ENCODE measurements at regions not wholly inside any gene's neighbourhood (a gene's known extent, or its start where the extent isn't known, plus 50 kb on each side); places are given as distances from the start of the nearest gene placed in this dataset.

DNA sequence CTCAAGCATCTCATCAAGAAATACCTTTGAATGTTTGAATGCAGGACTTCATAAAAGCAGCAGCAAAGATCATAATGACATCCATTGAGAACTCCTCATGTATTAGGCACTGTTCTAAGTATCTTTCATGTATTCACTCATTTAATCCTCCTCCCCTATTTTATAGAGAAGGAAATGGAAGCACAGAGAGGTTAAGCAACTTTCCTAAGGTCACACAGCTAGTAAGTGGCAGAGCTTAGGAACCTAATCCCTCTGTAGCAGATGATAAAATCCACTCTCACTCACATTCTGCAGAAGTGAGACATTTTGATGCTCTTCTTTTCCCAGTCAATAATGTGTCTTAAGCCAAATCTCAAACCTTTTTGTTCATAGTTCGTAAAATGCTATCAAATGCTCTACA lies 350.8 kb upstream of the C16orf82 start:
- POLR2A ChIA-PET, result no interaction called here
- intact Hi-C loops (cut with micrococcal nuclease), result no loop called here
- FAIRE-seq, result no peak
- TF ChIP-seq, protein P1, sequence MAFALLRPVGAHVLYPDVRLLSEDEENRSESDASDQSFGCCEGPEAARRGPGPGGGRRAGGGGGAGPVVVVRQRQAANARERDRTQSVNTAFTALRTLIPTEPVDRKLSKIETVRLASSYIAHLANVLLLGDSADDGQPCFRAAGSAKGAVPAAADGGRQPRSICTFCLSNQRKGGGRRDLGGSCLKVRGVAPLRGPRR (CRISPR knock-in tag; IDR thresholded peaks at IDR 0.05), result no peak
- TF ChIP-seq HNRNPLL (IDR thresholded peaks at IDR 0.05; ENCODE audit: low read depth, low read length, poor library complexity, severe bottlenecking), result no peak
- peak; percentile 47; the same call in 1 of the 2 replicates for TF ChIP-seq BCOR (IDR thresholded peaks at IDR 0.05)
- no peak for TF ChIP-seq RBM15 (IDR thresholded peaks at IDR 0.05; ENCODE audit: insufficient read depth, low read length)
- TF ChIP-seq MIER1 (IDR thresholded peaks at IDR 0.05; ENCODE audit: low read depth), result no peak
- no peak for TF ChIP-seq FIP1L1 (IDR thresholded peaks at IDR 0.05; ENCODE audit: low read depth, low read length, poor library complexity, severe bottlenecking)
- TF ChIP-seq, protein P2, sequence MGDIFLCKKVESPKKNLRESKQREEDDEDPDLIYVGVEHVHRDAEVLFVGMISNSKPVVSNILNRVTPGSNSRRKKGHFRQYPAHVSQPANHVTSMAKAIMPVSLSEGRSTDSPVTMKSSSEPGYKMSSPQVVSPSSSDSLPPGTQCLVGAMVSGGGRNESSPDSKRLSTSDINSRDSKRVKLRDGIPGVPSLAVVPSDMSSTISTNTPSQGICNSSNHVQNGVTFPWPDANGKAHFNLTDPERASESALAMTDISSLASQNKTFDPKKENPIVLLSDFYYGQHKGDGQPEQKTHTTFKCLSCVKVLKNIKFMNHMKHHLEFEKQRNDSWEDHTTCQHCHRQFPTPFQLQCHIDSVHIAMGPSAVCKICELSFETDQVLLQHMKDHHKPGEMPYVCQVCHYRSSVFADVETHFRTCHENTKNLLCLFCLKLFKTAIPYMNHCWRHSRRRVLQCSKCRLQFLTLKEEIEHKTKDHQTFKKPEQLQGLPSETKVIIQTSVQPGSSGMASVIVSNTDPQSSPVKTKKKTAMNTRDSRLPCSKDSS (IDR thresholded peaks at IDR 0.05; ENCODE audit: low read depth, partially characterized antibody), result no peak
- no peak for TF ChIP-seq DIDO1 (tag; IDR thresholded peaks at IDR 0.05; ENCODE audit: low read depth)
- TF ChIP-seq SRF (CRISPR knock-in tag; IDR thresholded peaks at IDR 0.05), result no peak
- peak; percentile 98 for TF ChIP-seq RBM25 (IDR thresholded peaks at IDR 0.05; ENCODE audit: low read depth, low read length, severe bottlenecking)
- no peak for TF ChIP-seq PHB (CRISPR knock-in tag; IDR thresholded peaks at IDR 0.05)
- no peak for TF ChIP-seq SETDB1 (IDR thresholded peaks at IDR 0.05; ENCODE audit: low read length)
- no peak for TF ChIP-seq NR1H2 (CRISPR knock-in tag; IDR thresholded peaks at IDR 0.05)
- TF ChIP-seq, protein P3, sequence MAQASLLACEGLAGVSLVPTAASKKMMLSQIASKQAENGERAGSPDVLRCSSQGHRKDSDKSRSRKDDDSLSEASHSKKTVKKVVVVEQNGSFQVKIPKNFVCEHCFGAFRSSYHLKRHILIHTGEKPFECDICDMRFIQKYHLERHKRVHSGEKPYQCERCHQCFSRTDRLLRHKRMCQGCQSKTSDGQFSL (CRISPR knock-in tag; IDR thresholded peaks at IDR 0.05), result no peak
- TF ChIP-seq, protein P3 (tag; IDR thresholded peaks at IDR 0.05), result no peak
- TF ChIP-seq POLR2AphosphoS2 (IDR thresholded peaks at IDR 0.05; ENCODE audit: low read length), result no peak
- TF ChIP-seq ATF3 (IDR thresholded peaks at IDR 0.05), result no peak
- no peak for TF ChIP-seq ATF3 (CRISPR knock-in tag; conservative IDR thresholded peaks at IDR 0.05)
- no peak for TF ChIP-seq DACH1 (IDR thresholded peaks at IDR 0.05; ENCODE audit: partially characterized antibody)
- no peak for TF ChIP-seq MEF2D (tag; conservative IDR thresholded peaks at IDR 0.05; ENCODE audit: low read depth)
- TF ChIP-seq ZFP36 (IDR thresholded peaks at IDR 0.05; ENCODE audit: low read depth, low read length, partially characterized antibody), result peak; percentile 86

More for the DNA sequence above, 350.8 kb upstream of the C16orf82 start:
- Histone ChIP-seq H3K79me2 (ENCODE audit: control insufficient read depth, insufficient read depth, low read length) (no peaks in the 10 kb centered on the region), H3K27me3 (ENCODE audit: control insufficient read depth in 2 of 2, insufficient read depth in 2 of 2, low read length in 2 of 2) (0 out of 5 replicates have a peak, but pooled peaks cover 2 to 3% of the 10 kb centered on the region in 2 experiments), H2AFZ (ENCODE audit: low read depth, low read length) (no peak overlapping the region), H3K36me3 (ENCODE audit: control insufficient read depth, insufficient read depth, low read length) (no peaks in the 10 kb centered on the region), H3K4me1 (replicated peaks in 1 of 2; ENCODE audit: control insufficient read depth in 2 of 2, insufficient read depth in 2 of 2, low read length in 2 of 2) (no peaks in the 10 kb centered on the region), H3K9me1 (ENCODE audit: control insufficient read depth, insufficient read depth, low read length) (peaks cover 4% of the 10 kb centered on the region), H3K9ac (ENCODE audit: insufficient read depth in 1 of 2, low read depth in 2 of 2, low read length in 2 of 2) (no peak overlapping the region), H3K4me3 (no peak overlapping the region), H3K4me2 (ENCODE audit: insufficient read depth, low read length) (no peak overlapping the region), H3K27ac (ENCODE audit: extremely low read depth, low read depth, low read length) (no peak overlapping the region), H3K9me3 (replicated peaks; ENCODE audit: control insufficient read depth, insufficient read depth, low read depth, low read length) (no peaks in the 10 kb centered on the region), H4K20me1 (replicated peaks; ENCODE audit: control insufficient read depth, insufficient read depth, low read length) (no peaks in the 10 kb centered on the region)
- DNase-seq (ENCODE audit: extremely low read depth in 1 of 4, low spot score in 3 of 4) (no peak), ATAC-seq (no peak)
- CTCF ChIA-PET (ENCODE audit: low intra/inter-chr PET ratio), result no interaction called here
- WGBS (ENCODE audit: insufficient coverage, low coverage, missing lambda C conversion rate), result 13% methylated on average over 1 of the region's 1 CpG
- in situ Hi-C loops (cut with MboI), result no loop called here
- no TSS peak for BruUV-seq (replicated peaks)
